Adrenal gland (tissue), 9 donors: ENCODE measurements at regions not wholly inside any gene's neighbourhood (a gene's known extent, or its start where the extent isn't known, plus 50 kb on each side); places are given as distances from the start of the nearest gene placed in this dataset.
A peak's percentile ranks its signal among the peaks of the same experiment; 100 is the strongest.

Experiments used
- DNase-seq, 7 donors: peaks; one replicate each; pipeline ENCODE4 v3.0.0-alpha.2; 2019 to 2020
- H3K27ac ChIP-seq, 5 donors: fragments of 200-600 bp; sonication (generic) in 4 of 5; 1 replicate in 3 of 5; 2 replicates in 2 of 5; pipeline versions ENCODE4 v1.5.1 to v1.8.0; 2016 to 2020; ENCODE audit warnings: mild to moderate bottlenecking in 1 of 5
- H3K27me3 ChIP-seq: fragments of 200-600 bp; 2 replicates; pipeline ENCODE4 v1.8.0; 2021
- H3K36me3 ChIP-seq, 2 donors: fragments of 200-600 bp; replicated peaks in 1 of 2; 1 replicate in 1 of 2; 2 replicates in 1 of 2; pipeline versions ENCODE4 v1.5.1 to v1.8.0; 2018 to 2022
- H3K4me1 ChIP-seq, 2 donors: fragments of 200-600 bp; replicated peaks in 1 of 2; 1 replicate in 1 of 2; 2 replicates in 1 of 2; pipeline versions ENCODE4 v1.5.1 to v1.8.0; 2018 to 2021
- H3K4me3 ChIP-seq, 4 donors: fragments of 200-600 bp; sonication (generic) in 3 of 4; one replicate each; pipeline ENCODE4 v1.5.1; 2016 to 2018
- H3K9me3 ChIP-seq, 3 donors: fragments of 200-600 bp; sonication (generic) in 1 of 3; replicated peaks in 1 of 3; 1 replicate in 2 of 3; 2 replicates in 1 of 3; pipeline versions ENCODE4 v1.5.1 to v1.8.0; 2016 to 2021
- POLR2A ChIP-seq, 2 donors: fragments of 450-650 bp; IDR thresholded peaks; one replicate each; pipeline ENCODE4 v1.6.1; 2017; ENCODE audit warnings: antibody characterized with exemption in 2 of 2, mild to moderate bottlenecking in 2 of 2, moderate library complexity in 1 of 2
- WGBS, 4 donors: extraction: QIAGEN DNeasy Blood & Tissue Kit in 2 of 4; methylation state at CpG; one replicate each; pipeline versions ENCODE4 v1.1.5 to v1.1.7; 2013 to 2017; 5-methylcytosine and 5-hydroxymethylcytosine counted together
- intact Hi-C, 2 donors: fragments of 100-400 bp; cut with DNase I; formaldehyde crosslinking; loops; one replicate each; pipeline versions ENCODE4 v1.14.1 to v1.15.0; 2022 to 2023
- TF ChIP-seq, protein P1 (sequence below), 6 experiments: fragments of 450-650 bp in 4 of 6; fragments of 200-600 bp in 2 of 6; sonication (generic) in 1 of 6; IDR thresholded peaks; 1 replicate in 5 of 6; 2 replicates in 1 of 6; pipeline versions ENCODE4 v1.5.1 to v1.8.0; 2016 to 2021; ENCODE audit warnings: antibody characterized with exemption in 6 of 6, mild to moderate bottlenecking in 2 of 6, moderate library complexity in 1 of 6
- donor health status: healthy with polysubstance abuse.
- donor health status: Bipolar disorder and iron deficiency.
- donor health status: DM: yes; HTN: yes; CAD: no.
- donor health status: DM: no; HTN: no; CAD: no.
- donor health status: DM: no; HTN: no; CAD: no.

DNA sequence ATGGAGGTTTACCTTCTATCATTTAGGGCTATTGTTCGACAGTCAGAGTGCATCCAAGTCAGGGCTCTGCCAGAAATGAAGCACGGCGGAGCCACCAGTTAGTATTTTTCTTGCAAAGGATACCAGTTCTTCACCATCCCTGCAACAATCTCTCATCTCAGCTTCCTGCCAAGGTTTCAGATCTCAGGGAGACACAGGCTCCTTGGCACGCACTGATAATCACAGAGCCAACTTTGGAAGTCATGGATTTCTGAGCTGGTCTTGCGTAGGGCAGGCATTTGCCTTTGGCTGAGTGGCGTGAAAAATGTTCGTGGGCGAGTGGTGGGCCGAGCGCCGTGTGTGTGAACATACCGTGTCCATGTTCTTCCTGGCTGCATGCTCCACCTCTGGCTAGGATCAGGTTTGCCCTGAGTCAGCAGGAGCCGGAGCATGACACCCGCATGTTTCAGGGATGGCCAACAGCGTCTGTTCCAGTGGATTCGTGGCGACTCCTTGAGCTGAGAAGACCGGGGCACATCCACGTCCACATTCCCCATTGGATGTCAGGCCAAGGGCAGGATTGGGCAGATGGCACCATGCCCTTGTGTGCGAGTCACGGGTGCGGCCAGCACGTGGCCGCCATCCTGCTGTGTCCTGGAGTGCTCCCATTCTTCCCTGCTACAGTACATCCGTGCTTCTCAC is 118.5 kb upstream of the C1orf174 start:
- Histone ChIP-seq H3K4me3 (no peak overlapping the region), H3K36me3 (no peaks in the 10 kb centered on the region), H3K4me1 (no peaks in the 10 kb centered on the region), H3K27me3 (peaks cover 4% of the 10 kb centered on the region), H3K27ac (no peak overlapping the region), H3K9me3 (no peaks in the 10 kb centered on the region)
- WGBS, 4 donors = 77 to 87% (median 83%) methylated on average over 19 to 25 of the region's 25 CpGs
- TF ChIP-seq POLR2A (IDR thresholded peaks at IDR 0.05) = no peak
- TF ChIP-seq, protein P1, sequence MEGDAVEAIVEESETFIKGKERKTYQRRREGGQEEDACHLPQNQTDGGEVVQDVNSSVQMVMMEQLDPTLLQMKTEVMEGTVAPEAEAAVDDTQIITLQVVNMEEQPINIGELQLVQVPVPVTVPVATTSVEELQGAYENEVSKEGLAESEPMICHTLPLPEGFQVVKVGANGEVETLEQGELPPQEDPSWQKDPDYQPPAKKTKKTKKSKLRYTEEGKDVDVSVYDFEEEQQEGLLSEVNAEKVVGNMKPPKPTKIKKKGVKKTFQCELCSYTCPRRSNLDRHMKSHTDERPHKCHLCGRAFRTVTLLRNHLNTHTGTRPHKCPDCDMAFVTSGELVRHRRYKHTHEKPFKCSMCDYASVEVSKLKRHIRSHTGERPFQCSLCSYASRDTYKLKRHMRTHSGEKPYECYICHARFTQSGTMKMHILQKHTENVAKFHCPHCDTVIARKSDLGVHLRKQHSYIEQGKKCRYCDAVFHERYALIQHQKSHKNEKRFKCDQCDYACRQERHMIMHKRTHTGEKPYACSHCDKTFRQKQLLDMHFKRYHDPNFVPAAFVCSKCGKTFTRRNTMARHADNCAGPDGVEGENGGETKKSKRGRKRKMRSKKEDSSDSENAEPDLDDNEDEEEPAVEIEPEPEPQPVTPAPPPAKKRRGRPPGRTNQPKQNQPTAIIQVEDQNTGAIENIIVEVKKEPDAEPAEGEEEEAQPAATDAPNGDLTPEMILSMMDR (IDR thresholded peaks at IDR 0.05) = no peak
- DNase-seq = peak in 1 of 7 donors; percentile 15
- intact Hi-C loops = no loop called here

DNA sequence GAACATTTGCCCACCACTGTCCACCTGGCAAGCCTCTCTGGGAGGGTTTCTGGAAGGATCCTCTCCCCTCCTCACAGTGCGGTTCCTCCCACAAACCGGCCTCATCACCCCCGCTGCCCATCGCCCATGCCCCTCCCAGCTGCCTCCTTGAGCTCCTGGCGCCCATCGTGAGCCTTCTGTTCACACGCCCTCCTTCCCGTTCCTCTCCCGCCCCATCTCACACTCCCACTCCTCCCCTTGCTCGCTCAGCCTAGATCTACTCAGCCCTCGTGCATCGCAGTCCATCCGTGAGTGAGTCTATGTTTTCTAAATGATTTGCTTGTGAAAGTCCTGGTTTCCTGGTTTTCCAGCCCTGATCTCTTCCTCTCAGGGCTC is 119.1 kb upstream of the C1orf174 start:
- WGBS, 4 donors = 67 to 81% (median 74%) methylated on average over 13 of the region's 13 CpGs
- Histone ChIP-seq H3K27me3 (peaks cover 4% of the 10 kb centered on the region), H3K27ac (no peak overlapping the region), H3K36me3 (no peaks in the 10 kb centered on the region), H3K4me1 (no peaks in the 10 kb centered on the region), H3K9me3 (no peaks in the 10 kb centered on the region), H3K4me3 (no peak overlapping the region)
- no peak for TF ChIP-seq POLR2A (IDR thresholded peaks at IDR 0.05)
- TF ChIP-seq, protein P1 (IDR thresholded peaks at IDR 0.05) = no peak
- intact Hi-C loops = no loop called here
- DNase-seq = peak in 1 of 7 donors; percentile 11

DNA sequence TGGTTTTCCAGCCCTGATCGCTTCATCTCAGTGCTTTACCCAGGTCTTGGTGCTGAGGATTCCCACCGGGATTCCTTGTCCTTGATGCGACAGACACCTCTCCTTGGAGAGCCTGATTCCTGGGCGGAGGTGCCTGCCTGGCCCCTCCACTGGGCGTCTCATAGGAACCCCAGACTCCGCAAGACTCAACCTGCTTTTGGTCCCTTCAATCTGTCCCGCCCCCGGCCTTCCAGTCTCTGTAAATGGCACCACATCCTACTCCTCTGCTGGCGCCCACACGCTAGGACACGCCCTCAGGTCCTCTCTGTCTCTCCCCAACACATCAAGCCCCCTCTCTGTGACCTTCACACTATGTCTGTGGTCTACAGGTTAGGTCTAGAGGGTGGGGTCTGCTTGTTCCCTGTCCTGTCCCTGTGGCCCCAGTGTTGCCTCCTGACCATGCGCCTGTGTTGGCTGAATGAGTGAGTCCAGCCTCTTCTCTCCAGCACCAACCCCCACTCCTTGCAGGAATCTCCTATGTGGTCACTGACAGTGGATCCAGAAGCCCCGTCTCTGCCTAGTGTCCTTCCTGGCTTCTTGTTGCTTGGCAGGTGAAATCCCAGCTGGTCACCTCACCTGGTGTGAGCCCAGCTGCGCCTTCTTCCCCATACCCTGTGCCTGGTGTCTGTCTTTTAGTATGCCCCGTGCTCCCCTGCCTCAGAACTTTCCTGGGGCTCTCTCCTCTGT is 119.7 kb upstream of the C1orf174 start:
- DNase-seq = peak in 1 of 7 donors; percentile 30
- no peaks in the 10 kb centered on the region for H3K36me3 ChIP-seq
- no peak overlapping the region for H3K4me3 ChIP-seq
- H3K27ac ChIP-seq = no peak overlapping the region
- intact Hi-C loops = no loop called here
- H3K27me3 ChIP-seq = peaks cover 4% of the 10 kb centered on the region
- TF ChIP-seq POLR2A (IDR thresholded peaks at IDR 0.05) = no peak
- TF ChIP-seq, protein P1 (IDR thresholded peaks at IDR 0.05) = no peak
- H3K9me3 ChIP-seq = no peaks in the 10 kb centered on the region
- 69 to 80% (median 78%) methylated on average over 15 of the region's 15 CpGs for WGBS, 4 donors
- no peaks in the 10 kb centered on the region for H3K4me1 ChIP-seq

DNA sequence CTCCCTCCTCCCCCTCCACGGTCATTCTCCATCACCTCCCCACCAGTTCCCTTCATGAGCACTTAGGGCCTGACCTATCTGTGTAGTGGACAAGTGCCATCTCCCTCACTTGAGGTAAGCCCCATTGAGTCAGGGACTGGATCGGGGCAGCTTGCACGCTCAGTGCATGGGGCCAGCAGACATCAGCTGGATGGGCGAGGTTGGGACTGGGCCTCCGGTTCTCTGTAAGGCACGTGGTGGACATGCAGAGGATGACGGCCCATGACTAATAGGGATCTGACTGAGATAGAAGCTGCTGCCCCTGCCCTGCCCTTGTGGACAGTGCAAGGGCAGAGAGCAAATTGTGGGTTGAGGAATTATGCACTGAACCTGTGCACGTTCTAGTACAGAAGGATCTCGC is 120.4 kb upstream of the C1orf174 start:
- no peaks in the 10 kb centered on the region for H3K4me1 ChIP-seq
- no peak overlapping the region for H3K4me3 ChIP-seq
- H3K27ac ChIP-seq = no peak overlapping the region
- no peaks in the 10 kb centered on the region for H3K9me3 ChIP-seq
- TF ChIP-seq, protein P1 (IDR thresholded peaks at IDR 0.05) = no peak
- no peak for TF ChIP-seq POLR2A (IDR thresholded peaks at IDR 0.05)
- no peak for DNase-seq
- intact Hi-C loops = no loop called here
- H3K27me3 ChIP-seq = peaks cover 4% of the 10 kb centered on the region
- no peaks in the 10 kb centered on the region for H3K36me3 ChIP-seq
- WGBS, 4 donors = 50 to 58% (median 53%) methylated on average over 4 to 9 of the region's 9 CpGs
